CD14-positive monocyte (primary cell): ENCODE measurements at regions not wholly inside any gene's neighbourhood (a gene's known extent, or its start where the extent isn't known, plus 50 kb on each side); places are given as distances from the start of the nearest gene placed in this dataset.

ENCODE experiments used
- DNase-seq, 3 donors: peaks; one replicate each; pipeline ENCODE4 v3.0.0-alpha.2; 2011 to 2022
- H2AFZ ChIP-seq: 2 replicates; pipeline ENCODE4 v1.6.0; 2012; ENCODE audit warnings: mild to moderate bottlenecking, low read depth, low read length, inconsistent platforms; ENCODE audit not compliant: insufficient read depth, poor library complexity, severe bottlenecking
- H3K27ac ChIP-seq, 2 donors: 1 replicate in 1 of 2; 2 replicates in 1 of 2; pipeline ENCODE4 v1.5.1; 2012 to 2013; ENCODE audit warnings: low read length in 2 of 2, control low read depth in 1 of 2, inconsistent platforms in 1 of 2, low read depth in 1 of 2, mild to moderate bottlenecking in 1 of 2
- H3K27me3 ChIP-seq, 2 donors: one replicate each; pipeline versions ENCODE4 v1.6.0 to v1.6.1; 2011 to 2013; ENCODE audit warnings: low read length in 2 of 2; ENCODE audit not compliant: control insufficient read depth in 2 of 2, insufficient read depth in 2 of 2
- H3K36me3 ChIP-seq, 2 donors: replicated peaks in 1 of 2; 1 replicate in 1 of 2; 2 replicates in 1 of 2; pipeline versions ENCODE4 v1.5.1 to v1.6.1; 2012 to 2013; ENCODE audit warnings: low read length in 2 of 2, control low read depth in 1 of 2, inconsistent platforms in 1 of 2, mild to moderate bottlenecking in 1 of 2; ENCODE audit not compliant: insufficient read depth in 2 of 2, control insufficient read depth in 1 of 2
- H3K4me1 ChIP-seq, 2 donors: 1 replicate in 1 of 2; 2 replicates in 1 of 2; pipeline versions ENCODE4 v1.5.1 to v1.6.1; 2012 to 2013; ENCODE audit warnings: low read length in 2 of 2, control low read depth in 1 of 2, inconsistent platforms in 1 of 2, mild to moderate bottlenecking in 1 of 2, moderate library complexity in 1 of 2; ENCODE audit not compliant: insufficient read depth in 2 of 2, control insufficient read depth in 1 of 2
- H3K4me2 ChIP-seq: replicated peaks from 2 replicates; pipeline ENCODE3; 2012; ENCODE audit warnings: low read length, moderate library complexity, mild to moderate bottlenecking; ENCODE audit not compliant: poor library complexity, severe bottlenecking; ENCODE audit errors: extremely low read depth
- H3K4me3 ChIP-seq, 3 experiments: fragments of 200-600 bp in 1 of 3; sonication (generic) in 1 of 3; replicated peaks in 1 of 3; 1 replicate in 2 of 3; 2 replicates in 1 of 3; pipeline ENCODE4 v1.5.1; 2011 to 2013; ENCODE audit warnings: low read length in 3 of 3, mild to moderate bottlenecking in 3 of 3, control low read depth in 2 of 3, low read depth in 2 of 3, inconsistent platforms in 1 of 3, moderate library complexity in 1 of 3
- H3K79me2 ChIP-seq: 2 replicates; pipeline ENCODE4 v1.6.0; 2012; ENCODE audit warnings: mild to moderate bottlenecking, control low read depth, inconsistent platforms, low read length, moderate library complexity; ENCODE audit not compliant: insufficient read depth
- H3K9ac ChIP-seq: 2 replicates; pipeline ENCODE4 v1.6.0; 2017; ENCODE audit warnings: low read length, mild to moderate bottlenecking; ENCODE audit not compliant: insufficient read depth, poor library complexity, severe bottlenecking
- H3K9me3 ChIP-seq, 2 donors: replicated peaks in 1 of 2; 1 replicate in 1 of 2; 2 replicates in 1 of 2; pipeline versions ENCODE4 v1.5.1 to v1.6.1; 2012 to 2013; ENCODE audit warnings: low read length in 2 of 2, control low read depth in 1 of 2; ENCODE audit not compliant: control insufficient read depth in 1 of 2, insufficient read depth in 1 of 2
- H4K20me1 ChIP-seq: 2 replicates; pipeline ENCODE4 v1.6.0; 2012; ENCODE audit warnings: mild to moderate bottlenecking, low read length, control low read depth, moderate library complexity; ENCODE audit not compliant: insufficient read depth
- H3K27ac Mint-ChIP-seq, 7 donors: one replicate each; pipeline ENCODE4 v1.8.0; 2020; ENCODE audit warnings: mild to moderate bottlenecking in 7 of 7, mixed read lengths in 7 of 7, moderate library complexity in 6 of 7, inconsistent platforms in 2 of 7
- H3K27me3 Mint-ChIP-seq, 3 donors: one replicate each; pipeline ENCODE4 v1.8.0; 2021 to 2022; ENCODE audit warnings: low read depth in 3 of 3, mild to moderate bottlenecking in 3 of 3, mixed read lengths in 3 of 3, moderate library complexity in 3 of 3, inconsistent platforms in 1 of 3
- H3K36me3 Mint-ChIP-seq, 2 donors: one replicate each; pipeline ENCODE4 v1.8.0; 2020; ENCODE audit warnings: mixed read lengths in 2 of 2, inconsistent platforms in 1 of 2, mild to moderate bottlenecking in 1 of 2
- H3K4me1 Mint-ChIP-seq: one replicate; pipeline ENCODE4 v1.8.0; 2020; ENCODE audit warnings: mild to moderate bottlenecking, mixed read lengths
- H3K4me3 Mint-ChIP-seq, 2 donors: one replicate each; pipeline ENCODE4 v1.8.0; 2020; ENCODE audit warnings: mild to moderate bottlenecking in 2 of 2, mixed read lengths in 2 of 2, moderate library complexity in 1 of 2
- H3K9me3 Mint-ChIP-seq, 7 donors: one replicate each; pipeline ENCODE4 v1.8.0; 2020 to 2022; ENCODE audit warnings: mixed read lengths in 7 of 7, mild to moderate bottlenecking in 6 of 7, moderate library complexity in 6 of 7, inconsistent platforms in 2 of 7
- CTCF ChIP-seq: fragments of 200-600 bp; IDR thresholded peaks from one replicate; pipeline ENCODE4 v1.8.0; 2022; ENCODE audit warnings: antibody characterized with exemption, mild to moderate bottlenecking
- WGBS: methylation state at CpG from one replicate; pipeline ENCODE4 v1.1.5; 2013; ENCODE audit warnings: missing lambda C conversion rate; ENCODE audit not compliant: insufficient coverage; 5-methylcytosine and 5-hydroxymethylcytosine counted together
- intact Hi-C, 2 donors: fragments of 100-400 bp; cut with micrococcal nuclease; formaldehyde crosslinking; loops; one replicate each; pipeline versions ENCODE4 v1.15.0 to v1.15.1; 2023

GRCh38 chr2:16394986-16395550, 270.6 kb downstream of the CYRIA start:
- no peak overlapping the region for H3K9ac ChIP-seq
- H3K4me2 ChIP-seq = no peak overlapping the region
- no peaks in the 10 kb centered on the region for H3K36me3 ChIP-seq
- no peaks in the 10 kb centered on the region for H3K4me1 ChIP-seq
- H3K9me3 ChIP-seq = no peaks in the 10 kb centered on the region
- H3K79me2 ChIP-seq = no peaks in the 10 kb centered on the region
- no peak overlapping the region for H3K4me3 Mint-ChIP-seq
- H3K27me3 Mint-ChIP-seq = peaks cover 0 to 6% (median 0%) of the 10 kb centered on the region in 3 donors
- H4K20me1 ChIP-seq = no peaks in the 10 kb centered on the region
- no peak overlapping the region for H3K27ac Mint-ChIP-seq
- no peaks in the 10 kb centered on the region for H3K4me1 Mint-ChIP-seq
- H3K4me3 ChIP-seq = no peak overlapping the region
- no peak for DNase-seq
- TF ChIP-seq CTCF = no peak
- no peaks in the 10 kb centered on the region for H3K9me3 Mint-ChIP-seq
- H2AFZ ChIP-seq = no peak overlapping the region
- WGBS = 60% methylated on average over 3 of the region's 3 CpGs
- H3K36me3 Mint-ChIP-seq = no peaks in the 10 kb centered on the region
- H3K27ac ChIP-seq = no peak overlapping the region
- intact Hi-C loops = no loop called here
- no peaks in the 10 kb centered on the region for H3K27me3 ChIP-seq

GRCh38 chr2:16394072-16394985, 271.3 kb downstream of the CYRIA start:
- no peak for DNase-seq
- WGBS = 84% methylated on average over 14 of the region's 15 CpGs
- H2AFZ ChIP-seq = no peak overlapping the region
- H4K20me1 ChIP-seq = no peaks in the 10 kb centered on the region
- no peak overlapping the region for H3K4me3 ChIP-seq
- H3K9ac ChIP-seq = no peak overlapping the region
- no peaks in the 10 kb centered on the region for H3K36me3 ChIP-seq
- H3K4me2 ChIP-seq = no peak overlapping the region
- Mint-ChIP-seq H3K4me3 (no peak overlapping the region), H3K27ac (no peak overlapping the region), H3K36me3 (no peaks in the 10 kb centered on the region), H3K4me1 (no peaks in the 10 kb centered on the region), H3K9me3 (no peaks in the 10 kb centered on the region), H3K27me3 (peaks cover 0 to 6% (median 0%) of the 10 kb centered on the region in 3 donors)
- H3K79me2 ChIP-seq = no peaks in the 10 kb centered on the region
- TF ChIP-seq CTCF = no peak
- intact Hi-C loops = no loop called here
- H3K4me1 ChIP-seq = no peaks in the 10 kb centered on the region
- H3K27ac ChIP-seq = no peak overlapping the region
- no peaks in the 10 kb centered on the region for H3K9me3 ChIP-seq
- no peaks in the 10 kb centered on the region for H3K27me3 ChIP-seq
